Transverse colon (tissue), 4 donors: ENCODE measurements at regions not wholly inside any gene's neighbourhood (a gene's known extent, or its start where the extent isn't known, plus 50 kb on each side); places are given as distances from the start of the nearest gene placed in this dataset.

Source experiments
- DNase-seq: peaks from one replicate; pipeline ENCODE4 v3.0.0-alpha.2; 2019
- H3K27ac ChIP-seq, 4 donors: fragments of 200-600 bp; sonication (generic); 2 replicates each; pipeline ENCODE4 v1.5.1; 2016 to 2018; ENCODE audit warnings: inconsistent platforms in 4 of 4
- H3K27me3 ChIP-seq: fragments of 200-600 bp; sonication (generic); 2 replicates; pipeline ENCODE4 v1.5.1; 2017; ENCODE audit warnings: inconsistent platforms
- H3K36me3 ChIP-seq, 4 donors: fragments of 200-600 bp; sonication (generic); 2 replicates each; pipeline ENCODE4 v1.5.1; 2017 to 2019; ENCODE audit warnings: inconsistent platforms in 4 of 4
- H3K4me1 ChIP-seq, 4 donors: fragments of 200-600 bp; sonication (generic); 2 replicates each; pipeline ENCODE4 v1.5.1; 2017 to 2020; ENCODE audit warnings: inconsistent platforms in 4 of 4
- H3K4me3 ChIP-seq, 4 donors: fragments of 200-600 bp; sonication (generic); 1 replicate in 1 of 4; 2 replicates in 3 of 4; pipeline versions ENCODE4 v1.5.1 to v1.6.1; 2017 to 2019; ENCODE audit warnings: inconsistent platforms in 4 of 4
- H3K9me3 ChIP-seq, 2 donors: fragments of 200-600 bp; sonication (generic); 2 replicates each; pipeline ENCODE4 v1.5.1; 2017 to 2019; ENCODE audit warnings: inconsistent platforms in 2 of 2
- CTCF ChIP-seq, 5 experiments: fragments of 200-600 bp in 3 of 5; fragments of 450-650 bp in 2 of 5; sonication (generic) in 3 of 5; IDR thresholded peaks; 1 replicate in 2 of 5; 2 replicates in 3 of 5; pipeline ENCODE4 v1.5.1; 2016 to 2017; ENCODE audit warnings: antibody characterized with exemption in 5 of 5, inconsistent platforms in 3 of 5, mild to moderate bottlenecking in 2 of 5, moderate library complexity in 1 of 5
- EP300 ChIP-seq: sonication (generic); formaldehyde crosslinking; IDR thresholded peaks from one replicate; pipeline ENCODE4 v1.6.1; 2017; ENCODE audit warnings: antibody characterized with exemption, low read depth
- POLR2A ChIP-seq: fragments of 450-650 bp; IDR thresholded peaks from one replicate; pipeline ENCODE4 v1.6.1; 2016; ENCODE audit warnings: antibody characterized with exemption, mild to moderate bottlenecking, moderate library complexity
- POLR2AphosphoS5 ChIP-seq, 3 donors: sonication (generic); formaldehyde crosslinking; IDR thresholded peaks; one replicate each; pipeline ENCODE4 v1.6.1; 2016; ENCODE audit warnings: antibody characterized with exemption in 3 of 3
- WGBS, 2 donors: methylation state at CpG; one replicate each; pipeline ENCODE4 v1.1.5; 2018; ENCODE audit warnings: low coverage in 1 of 2; 5-methylcytosine and 5-hydroxymethylcytosine counted together
- in situ Hi-C, 4 donors: fragments of 200-750 bp; cut with MboI; loops; one replicate each; pipeline versions ENCODE4 v1.15.0 to v1.15.1; 2017; ENCODE audit warnings: low sequenced_read_pairs in 3 of 4, low pct_ligation_motif_present in 1 of 4, low pct_unique_long_range_greater_than_20kb in 1 of 4
- intact Hi-C: fragments of 100-400 bp; cut with DNase I; formaldehyde crosslinking; loops from one replicate; pipeline ENCODE4 v1.15.1; 2023; ENCODE audit warnings: low total_unique reads

DNA sequence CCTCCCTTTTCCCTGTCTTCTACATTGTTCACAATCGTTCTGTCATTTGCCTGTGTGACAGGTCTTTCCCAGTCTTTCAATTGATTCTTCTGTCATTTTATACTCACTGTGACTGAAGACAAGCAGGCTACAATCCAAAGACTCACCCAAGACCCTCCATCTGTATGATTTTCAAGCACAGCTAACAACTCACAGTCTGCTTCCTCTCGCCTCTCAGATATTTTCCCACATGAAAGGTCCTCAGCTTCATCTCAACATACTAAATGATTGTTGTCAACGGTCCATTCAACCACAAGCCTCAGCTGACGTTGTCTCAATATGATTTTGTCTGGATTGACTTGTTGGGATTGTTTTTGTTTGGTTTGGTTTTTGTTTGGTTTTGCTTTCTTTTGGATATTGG is 346.5 kb downstream of the NFIB start:
- H3K36me3 ChIP-seq: no peaks in the 10 kb centered on the region
- peaks cover 0 to 4% (median 0%) of the 10 kb centered on the region in 4 donors for H3K4me1 ChIP-seq
- WGBS, 2 donors: 62 to 67% methylated on average over 4 of the region's 4 CpGs
- intact Hi-C loops (no loop called here), in situ Hi-C loops (no loop called here)
- H3K4me3 ChIP-seq: no peak overlapping the region
- no peak for DNase-seq
- H3K27me3 ChIP-seq: no peaks in the 10 kb centered on the region
- no peak overlapping the region for H3K27ac ChIP-seq
- no peak for TF ChIP-seq EP300
- TF ChIP-seq CTCF (IDR thresholded peaks at IDR 0.05): no peak
- TF ChIP-seq POLR2A: no peak
- no peak for TF ChIP-seq POLR2AphosphoS5 (IDR thresholded peaks at IDR 0.05)
- H3K9me3 ChIP-seq: no peaks in the 10 kb centered on the region

GRCh38 chr9:13967011-13967410 is 346.9 kb downstream of the NFIB start:
- no peaks in the 10 kb centered on the region for H3K27me3 ChIP-seq
- TF ChIP-seq EP300: no peak
- TF ChIP-seq POLR2AphosphoS5 (IDR thresholded peaks at IDR 0.05): no peak
- TF ChIP-seq POLR2A: no peak
- no peak for TF ChIP-seq CTCF (IDR thresholded peaks at IDR 0.05)
- no peak overlapping the region for H3K27ac ChIP-seq
- H3K36me3 ChIP-seq: no peaks in the 10 kb centered on the region
- no peaks in the 10 kb centered on the region for H3K9me3 ChIP-seq
- in situ Hi-C loops (no loop called here), intact Hi-C loops (no loop called here)
- H3K4me1 ChIP-seq: peaks cover 0 to 4% (median 0%) of the 10 kb centered on the region in 4 donors
- DNase-seq: no peak
- WGBS, 2 donors: 68 to 91% methylated on average over 1 of the region's 1 CpG
- no peak overlapping the region for H3K4me3 ChIP-seq

DNA sequence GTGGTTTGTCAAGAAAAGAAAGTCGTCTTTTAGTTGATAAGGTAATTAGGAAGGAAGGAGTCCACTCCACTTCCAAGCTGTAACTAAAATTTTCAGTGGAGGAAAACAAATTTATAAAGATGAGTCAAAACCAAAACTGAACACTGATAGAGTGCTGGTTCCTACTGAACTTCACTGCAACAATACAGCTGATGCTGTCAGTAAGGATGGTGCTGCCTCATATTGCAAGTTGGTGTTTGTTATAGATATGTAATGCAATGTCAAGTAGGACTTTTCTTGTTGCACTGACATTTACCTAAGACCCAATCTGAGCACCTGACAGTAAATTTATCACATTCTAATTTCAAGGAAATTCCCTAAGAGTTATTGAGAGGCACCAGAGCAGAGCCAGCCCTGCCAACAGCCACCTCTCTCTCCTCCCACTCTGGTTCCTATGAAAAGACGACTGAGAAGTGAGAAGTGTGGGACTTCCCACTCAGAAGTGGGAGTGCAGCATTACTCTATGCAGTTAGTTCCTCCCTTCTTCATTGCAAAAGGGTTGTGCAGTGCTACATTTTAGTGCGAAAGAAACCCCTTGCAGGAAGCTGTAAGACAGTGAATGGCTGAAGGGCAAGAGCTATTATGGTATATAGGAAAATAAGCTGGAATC is 350.8 kb downstream of the NFIB start:
- H3K27ac ChIP-seq: no peak overlapping the region
- in situ Hi-C loops (no loop called here), intact Hi-C loops (loop anchor here (2.0 to 5.0 kb wide), 2 partner anchors 56 to 374 kb away; no protein-coding TSS in a partner anchor)
- 75 to 100% methylated on average over 1 to 3 of the region's 3 CpGs for WGBS, 2 donors
- H3K4me1 ChIP-seq: no peaks in the 10 kb centered on the region
- no peaks in the 10 kb centered on the region for H3K9me3 ChIP-seq
- no peak for DNase-seq
- no peak for TF ChIP-seq POLR2AphosphoS5 (IDR thresholded peaks at IDR 0.05)
- TF ChIP-seq POLR2A: no peak
- no peak for TF ChIP-seq CTCF (IDR thresholded peaks at IDR 0.05)
- TF ChIP-seq EP300: no peak
- H3K36me3 ChIP-seq: no peaks in the 10 kb centered on the region
- H3K27me3 ChIP-seq: no peaks in the 10 kb centered on the region
- no peak overlapping the region for H3K4me3 ChIP-seq

DNA sequence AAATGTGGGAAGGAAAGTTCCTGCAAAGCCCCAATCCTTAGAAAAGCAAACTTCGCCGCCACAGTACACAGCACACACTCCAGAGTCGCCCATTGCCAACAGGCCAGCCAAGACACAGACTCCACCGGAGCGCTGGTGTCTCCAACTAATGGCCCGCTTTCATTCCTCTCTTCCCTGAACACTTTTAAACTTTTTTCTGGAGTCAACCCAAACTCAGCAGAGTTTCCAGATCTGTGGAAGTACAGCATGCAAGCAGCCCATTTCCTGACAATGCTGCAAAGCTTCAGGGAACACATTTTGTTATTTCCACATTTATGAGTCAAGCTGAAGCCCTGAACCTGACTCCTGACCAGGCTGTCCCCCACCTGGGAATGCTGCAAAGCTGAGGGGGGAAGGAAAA is 351.9 kb downstream of the NFIB start:
- Histone ChIP-seq H3K27ac (no peak overlapping the region), H3K36me3 (no peaks in the 10 kb centered on the region), H3K4me3 (no peak overlapping the region), H3K27me3 (no peaks in the 10 kb centered on the region), H3K4me1 (no peaks in the 10 kb centered on the region), H3K9me3 (no peaks in the 10 kb centered on the region)
- no peak for DNase-seq
- intact Hi-C loops (loop anchor here (2.0 to 5.0 kb wide), 2 partner anchors 57 to 375 kb away; no protein-coding TSS in a partner anchor), in situ Hi-C loops (no loop called here)
- 83 to 100% methylated on average over 3 to 6 of the region's 6 CpGs for WGBS, 2 donors
- no peak for TF ChIP-seq POLR2A
- no peak for TF ChIP-seq EP300
- no peak for TF ChIP-seq CTCF (IDR thresholded peaks at IDR 0.05)
- no peak for TF ChIP-seq POLR2AphosphoS5 (IDR thresholded peaks at IDR 0.05)
